ENCODE measurements at regions not wholly inside any gene's neighbourhood (a gene's known extent, or its start where the extent isn't known, plus 50 kb on each side); places are given as distances from the start of the nearest gene placed in this dataset.

DNA sequence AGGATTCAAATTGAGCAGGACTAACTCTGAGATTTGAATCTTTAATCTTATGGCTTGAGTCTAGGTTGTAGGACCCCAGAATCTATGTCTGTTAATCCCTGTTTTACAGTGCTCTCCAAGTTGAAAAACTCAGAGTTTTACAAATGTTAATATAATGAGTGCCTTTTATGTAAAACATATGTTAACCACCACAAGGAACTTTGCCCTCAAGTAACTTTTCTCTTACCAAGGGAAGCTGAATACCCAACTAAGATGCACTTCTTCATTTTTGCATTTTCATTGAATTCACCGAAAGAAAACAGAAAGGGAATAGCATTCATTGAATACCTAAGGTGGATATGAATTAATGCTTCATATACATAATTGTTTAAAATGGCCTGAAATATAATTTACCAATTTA, 338.1 kb downstream of the RPRM start:
- TF ChIP-seq, protein P1, sequence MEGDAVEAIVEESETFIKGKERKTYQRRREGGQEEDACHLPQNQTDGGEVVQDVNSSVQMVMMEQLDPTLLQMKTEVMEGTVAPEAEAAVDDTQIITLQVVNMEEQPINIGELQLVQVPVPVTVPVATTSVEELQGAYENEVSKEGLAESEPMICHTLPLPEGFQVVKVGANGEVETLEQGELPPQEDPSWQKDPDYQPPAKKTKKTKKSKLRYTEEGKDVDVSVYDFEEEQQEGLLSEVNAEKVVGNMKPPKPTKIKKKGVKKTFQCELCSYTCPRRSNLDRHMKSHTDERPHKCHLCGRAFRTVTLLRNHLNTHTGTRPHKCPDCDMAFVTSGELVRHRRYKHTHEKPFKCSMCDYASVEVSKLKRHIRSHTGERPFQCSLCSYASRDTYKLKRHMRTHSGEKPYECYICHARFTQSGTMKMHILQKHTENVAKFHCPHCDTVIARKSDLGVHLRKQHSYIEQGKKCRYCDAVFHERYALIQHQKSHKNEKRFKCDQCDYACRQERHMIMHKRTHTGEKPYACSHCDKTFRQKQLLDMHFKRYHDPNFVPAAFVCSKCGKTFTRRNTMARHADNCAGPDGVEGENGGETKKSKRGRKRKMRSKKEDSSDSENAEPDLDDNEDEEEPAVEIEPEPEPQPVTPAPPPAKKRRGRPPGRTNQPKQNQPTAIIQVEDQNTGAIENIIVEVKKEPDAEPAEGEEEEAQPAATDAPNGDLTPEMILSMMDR (IDR thresholded peaks at IDR 0.05; ENCODE audit: low read depth, low read length) = no peak
- no peak for TF ChIP-seq POLR2A (IDR thresholded peaks at IDR 0.05; ENCODE audit: extremely low read depth, insufficient read length)
- TF ChIP-seq, protein P2, sequence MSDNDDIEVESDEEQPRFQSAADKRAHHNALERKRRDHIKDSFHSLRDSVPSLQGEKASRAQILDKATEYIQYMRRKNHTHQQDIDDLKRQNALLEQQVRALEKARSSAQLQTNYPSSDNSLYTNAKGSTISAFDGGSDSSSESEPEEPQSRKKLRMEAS (IDR thresholded peaks at IDR 0.05; ENCODE audit: low read depth, low read length) = no peak

Measured in NB4 (cell line).